Activated CD4-positive, alpha-beta T cell treated with anti-CD3 and anti-CD28 coated beads, Interleukin-2, Interleukin-4, amounts not matched to agents 100 ng/mL and 50 ng/mL, durations not matched to agents 16 hours and 8 hours (primary cell): ENCODE measurements at regions not wholly inside any gene's neighbourhood (a gene's known extent, or its start where the extent isn't known, plus 50 kb on each side); places are given as distances from the start of the nearest gene placed in this dataset.

Source experiments
- DNase-seq: peaks from one replicate; pipeline ENCODE4 v3.0.0-alpha.2; 2020; ENCODE audit warnings: low spot score

DNA sequence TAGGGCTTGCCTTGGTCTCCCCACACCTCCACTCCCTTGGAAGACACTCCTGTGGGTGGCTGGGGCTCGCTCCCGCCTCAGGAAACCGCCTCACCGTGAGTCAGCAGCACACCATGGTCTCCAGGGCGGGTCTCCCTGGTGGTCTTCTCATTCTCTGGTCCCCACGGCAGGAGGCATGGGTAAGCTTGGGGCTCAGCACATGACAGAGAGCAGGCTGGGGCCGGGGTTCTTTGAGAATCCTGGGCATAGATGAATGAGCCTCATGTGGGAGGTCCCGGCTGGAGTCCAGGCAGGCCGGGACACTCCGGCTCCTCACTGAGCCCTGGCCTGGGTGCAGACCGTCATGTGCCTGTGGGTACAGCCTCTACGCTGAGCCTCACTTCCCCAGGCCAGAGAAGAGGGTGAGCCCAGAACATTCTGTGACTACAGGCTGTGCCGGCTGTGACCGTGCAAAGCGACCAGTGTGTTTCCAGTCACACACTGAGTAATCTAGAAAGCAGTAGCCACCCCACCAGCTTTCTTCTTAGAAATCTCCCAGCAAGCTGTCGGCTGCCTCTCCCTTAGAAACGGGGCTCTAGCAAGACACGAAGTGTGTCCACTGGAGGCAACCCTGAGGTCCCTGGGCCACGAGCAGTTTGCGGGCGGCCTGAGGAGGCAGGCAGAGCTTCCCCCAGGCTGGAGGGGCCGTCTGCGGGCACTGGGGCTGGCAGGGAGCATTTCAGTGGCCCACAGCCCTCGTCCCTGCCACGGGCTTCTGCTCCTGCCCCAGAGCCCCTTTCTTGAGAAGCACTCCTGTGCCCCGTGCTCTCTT is 93.1 kb downstream of the RHOB start:
- no peak for DNase-seq

- DNase-seq = no peak
These were observed 93.9 kb downstream of the RHOB start for GRCh38 chr2:20540587-20541293.

- no peak for DNase-seq
These were observed 94.4 kb downstream of the RHOB start for GRCh38 chr2:20541294-20541640.

DNA sequence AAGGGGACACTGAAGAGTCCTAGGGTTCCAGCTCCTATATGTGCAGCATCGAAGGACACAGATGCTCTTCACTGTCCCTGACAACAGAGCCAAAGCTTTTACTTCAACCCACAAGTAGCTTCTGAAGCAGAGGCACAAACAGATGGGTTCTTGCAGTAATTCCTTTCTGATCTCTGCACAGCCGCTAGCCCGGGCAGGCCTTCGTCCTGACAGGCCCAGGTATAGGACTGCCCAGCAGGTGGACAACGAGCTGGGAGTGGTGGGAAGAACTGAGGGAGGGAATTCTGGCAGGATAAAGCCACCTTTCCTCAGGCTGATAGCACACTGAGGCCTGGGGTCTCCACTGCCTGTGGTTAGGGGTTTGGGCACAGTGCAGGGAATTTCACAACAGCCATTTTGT is 94.8 kb downstream of the RHOB start:
- DNase-seq = no peak

- no peak for DNase-seq
These were observed 95.4 kb downstream of the RHOB start for GRCh38 chr2:20542269-20542668.

- no peak for DNase-seq
These were observed 96.0 kb downstream of the RHOB start for GRCh38 chr2:20542746-20543468.

DNA sequence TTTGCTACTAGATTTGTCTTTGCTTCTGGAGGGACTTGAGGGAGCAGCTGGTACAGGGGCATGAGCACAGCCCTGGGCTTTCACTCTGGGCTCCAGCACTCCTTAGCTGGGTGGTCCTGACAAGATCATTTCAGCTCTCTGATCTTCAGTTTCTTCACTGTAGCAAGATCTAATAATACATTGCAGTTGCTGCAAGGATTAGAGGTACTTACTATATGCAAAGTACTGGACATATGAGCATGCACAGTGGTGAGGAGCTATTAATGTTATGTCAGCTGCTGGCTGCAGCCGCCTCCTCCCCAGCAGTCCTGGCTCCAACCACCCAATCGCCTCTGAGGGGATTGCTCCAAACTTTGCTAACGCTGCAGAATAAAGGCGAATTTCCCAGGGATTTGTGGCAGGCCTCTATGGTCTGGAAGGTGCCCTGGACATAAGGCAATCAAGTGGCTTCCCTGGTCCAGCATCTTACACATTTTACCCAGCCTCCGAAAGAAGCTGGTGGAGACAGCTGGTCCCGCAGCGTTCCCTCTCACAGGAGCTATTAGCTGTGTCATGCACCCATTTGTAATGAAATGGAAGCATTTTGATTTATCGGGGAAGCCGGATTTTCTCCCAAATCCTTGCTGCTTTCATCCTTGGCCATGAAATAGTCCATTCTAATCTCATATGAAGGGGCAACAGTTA is 96.7 kb downstream of the RHOB start:
- DNase-seq = no peak

DNA sequence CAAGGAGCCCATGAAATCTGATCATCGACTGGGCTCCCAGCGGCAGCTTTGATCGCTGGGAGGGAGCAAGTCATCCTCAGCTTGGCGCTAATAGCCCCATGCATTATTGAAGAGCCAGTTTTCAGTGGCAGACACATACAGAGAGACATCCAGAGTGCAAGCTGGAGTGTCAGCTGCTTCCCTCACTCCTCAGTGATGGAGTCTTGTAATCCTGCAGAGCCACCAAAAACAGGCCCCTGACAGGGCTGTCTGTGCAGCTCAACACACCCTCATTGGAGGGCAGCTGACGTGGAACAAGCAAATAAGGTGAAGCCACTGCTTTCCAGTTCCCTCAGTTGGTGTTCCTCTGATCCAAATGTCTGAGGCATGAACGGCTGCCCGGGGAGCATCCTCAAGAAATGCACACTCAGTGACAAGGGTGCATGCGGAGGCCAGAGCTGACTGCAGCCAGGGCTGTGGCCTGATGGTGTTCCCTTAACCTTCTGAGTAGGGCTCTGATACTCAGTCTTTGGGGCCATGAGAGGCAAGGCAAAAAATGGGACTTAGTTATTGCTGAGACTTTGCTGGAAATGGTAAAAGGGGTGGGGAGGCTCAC is 97.4 kb downstream of the RHOB start:
- no peak for DNase-seq

DNA sequence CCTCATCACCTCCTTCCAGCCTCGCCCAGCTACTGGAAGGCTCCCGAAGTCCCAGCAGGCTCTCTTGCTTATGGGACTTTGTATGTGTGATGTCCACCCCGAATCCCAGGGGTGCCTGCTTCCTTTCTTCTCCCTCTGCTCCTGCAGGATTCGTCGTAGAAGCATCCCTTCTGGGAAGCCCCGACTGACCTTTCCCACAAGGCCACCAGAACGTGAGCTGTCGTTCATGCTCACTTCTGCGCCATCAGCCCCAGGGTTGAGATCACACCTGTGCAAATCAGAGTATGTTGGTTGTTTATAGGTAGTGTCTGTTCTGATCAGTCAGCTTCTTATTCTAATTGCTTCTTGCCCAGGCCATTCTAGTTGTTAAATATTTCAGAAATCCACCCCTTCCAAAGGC is 101.8 kb downstream of the HS1BP3 start:
- no peak for DNase-seq

DNA sequence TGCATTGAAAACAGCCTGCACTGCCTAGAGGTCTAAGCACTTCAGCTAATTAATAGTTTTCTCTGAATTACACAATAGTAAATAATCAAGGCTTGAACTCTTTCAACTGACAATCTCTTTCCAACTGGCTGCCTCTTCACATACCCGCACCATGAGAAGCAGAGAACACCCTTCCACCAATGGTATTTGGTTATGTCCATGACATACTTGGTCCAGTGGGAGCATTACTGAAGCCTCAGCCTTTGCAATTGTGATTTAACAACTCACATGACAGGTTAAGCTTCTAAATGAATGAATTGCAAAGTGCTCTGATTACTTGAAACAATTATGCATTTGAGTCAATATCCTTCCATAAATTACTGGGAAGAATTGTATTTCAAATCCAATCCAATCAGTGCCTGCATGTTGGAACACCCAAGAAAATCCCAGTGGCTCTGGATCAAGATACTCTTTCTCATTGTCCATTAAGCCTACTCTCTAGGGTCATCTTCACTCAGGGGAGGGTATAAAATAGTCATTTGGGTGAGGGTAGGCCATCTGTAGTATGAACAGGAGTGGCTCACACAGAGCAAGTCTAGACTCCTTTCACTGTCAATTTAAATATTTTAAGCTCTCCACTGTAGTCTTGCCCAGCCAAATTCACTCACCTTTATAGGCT is 101.1 kb downstream of the HS1BP3 start:
- no peak for DNase-seq

- DNase-seq = no peak
These were observed 99.5 kb downstream of the HS1BP3 start for GRCh38 chr2:20551260-20551944.

GRCh38 chr2:20551945-20552328 is 99.0 kb downstream of the HS1BP3 start:
- no peak for DNase-seq

DNA sequence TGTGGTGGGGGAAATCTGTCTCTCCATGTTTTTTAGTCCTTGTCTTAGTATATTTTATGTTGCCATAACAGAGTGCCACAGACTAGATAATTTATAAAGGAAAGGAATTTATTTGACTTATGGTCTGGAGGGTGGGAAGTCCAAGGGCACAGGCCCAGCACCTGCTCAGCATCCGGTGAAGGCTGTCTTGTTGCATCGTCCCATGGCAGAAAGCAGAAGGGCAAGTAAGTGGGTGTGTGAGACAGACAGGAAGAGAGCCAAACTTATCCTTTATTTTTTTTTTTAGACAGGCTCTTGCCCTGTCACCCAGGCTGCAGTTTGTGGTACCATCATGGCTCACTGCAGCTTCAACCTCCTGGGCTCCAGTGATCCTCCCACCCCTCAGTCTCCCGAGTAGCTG is 98.1 kb downstream of the HS1BP3 start:
- DNase-seq = no peak

DNA sequence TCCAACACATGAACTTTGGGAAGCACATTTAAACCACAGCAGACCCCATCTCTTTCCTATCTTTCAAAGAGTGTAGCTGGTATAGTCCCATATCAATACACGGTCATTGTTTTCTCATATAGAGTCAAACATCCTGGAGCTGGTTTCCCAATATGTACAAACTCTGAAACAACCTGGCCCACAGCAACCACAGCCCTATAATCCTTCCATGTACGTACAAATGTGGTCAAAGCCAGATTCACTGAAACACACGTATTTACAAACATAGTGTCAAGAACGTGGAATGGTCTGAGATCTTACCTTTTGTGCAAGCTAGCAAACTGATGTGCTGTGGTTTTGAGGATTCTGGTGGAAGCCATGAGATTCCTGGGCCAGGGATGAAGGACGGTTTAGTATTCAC is 97.3 kb downstream of the HS1BP3 start:
- DNase-seq = no peak

DNA sequence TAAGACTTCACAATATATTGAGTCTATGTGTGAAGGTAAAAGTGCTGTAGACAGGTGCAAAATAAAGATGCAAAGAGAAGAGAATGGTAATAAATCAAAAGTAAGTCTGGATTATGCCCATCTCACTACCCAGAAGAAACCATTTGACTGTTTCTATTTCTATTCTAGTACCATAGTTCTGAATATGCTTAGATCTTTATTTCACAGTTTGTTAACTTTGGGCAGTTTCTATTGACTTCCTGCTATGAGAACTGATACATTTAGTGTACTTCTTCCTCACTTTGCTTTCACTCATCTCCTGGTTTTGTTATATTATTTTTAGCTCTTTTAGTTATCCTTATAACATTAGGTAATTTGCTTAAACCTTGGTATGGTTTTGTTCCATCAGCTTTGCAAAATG is 94.9 kb downstream of the HS1BP3 start:
- no peak for DNase-seq

- DNase-seq = no peak
These were observed 94.1 kb downstream of the HS1BP3 start for GRCh38 chr2:20556756-20557155.

DNA sequence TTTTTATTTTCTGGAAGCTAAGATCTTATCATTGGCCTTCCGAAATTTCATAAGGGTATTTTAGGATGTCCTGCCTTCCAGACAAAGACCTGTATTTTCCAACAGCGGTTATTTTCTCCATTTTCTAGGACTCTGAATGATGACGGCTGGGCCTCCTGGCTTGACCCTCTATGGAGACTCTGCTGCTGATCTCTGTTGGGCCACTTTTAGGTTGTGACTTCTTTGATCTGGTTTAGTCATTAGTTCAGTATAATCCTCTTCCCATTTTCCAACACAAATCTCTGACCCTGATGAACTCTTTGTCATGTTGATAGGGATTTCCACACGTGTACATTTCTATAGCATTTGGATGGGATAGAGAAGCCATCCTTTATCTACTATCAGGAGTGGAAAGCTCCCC is 93.7 kb downstream of the HS1BP3 start:
- DNase-seq = no peak

DNA sequence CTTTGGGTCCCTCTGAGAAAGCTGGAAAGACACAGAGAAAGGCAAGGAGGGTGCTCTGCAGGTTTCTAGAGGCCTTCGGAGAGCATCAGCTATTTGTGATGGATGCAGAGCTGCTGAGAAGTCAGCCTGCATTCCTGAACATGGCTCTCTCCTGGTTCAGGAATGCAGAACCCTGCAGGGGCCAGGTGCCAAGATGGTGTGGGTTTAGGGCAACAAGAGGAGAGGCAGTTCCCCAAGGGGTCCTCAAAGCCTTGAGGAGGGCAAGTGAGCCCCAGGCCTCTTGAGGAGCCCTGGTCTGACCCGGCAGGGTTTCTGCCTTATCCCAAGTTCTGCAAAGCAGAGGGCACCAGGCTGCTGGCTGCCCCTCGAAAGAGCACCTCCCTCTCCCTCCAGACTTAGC is 93.3 kb downstream of the HS1BP3 start:
- no peak for DNase-seq

- DNase-seq = no peak
These were observed 92.3 kb downstream of the HS1BP3 start for GRCh38 chr2:20558391-20559150.

DNA sequence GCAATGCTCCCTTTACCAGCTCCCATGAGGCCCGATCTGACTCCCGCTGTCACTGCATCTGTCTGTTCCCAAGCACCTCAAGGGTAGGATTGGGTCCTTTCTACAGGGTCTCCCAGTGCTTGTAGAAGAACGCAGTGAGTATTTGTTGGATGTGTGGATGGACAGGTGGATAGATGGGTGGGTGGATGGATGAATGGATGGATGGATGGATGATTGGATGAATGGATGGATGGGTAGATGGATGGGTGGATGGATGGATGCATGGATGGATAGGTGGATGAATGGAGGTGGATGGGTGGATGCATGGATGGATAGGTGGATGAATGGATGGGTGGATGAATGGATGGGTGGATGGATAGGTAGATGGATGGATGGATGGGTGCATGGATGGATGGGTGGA is 91.6 kb downstream of the HS1BP3 start:
- no peak for DNase-seq
